OCI-LY3 (cell line): ENCODE measurements at regions not wholly inside any gene's neighbourhood (a gene's known extent, or its start where the extent isn't known, plus 50 kb on each side); places are given as distances from the start of the nearest gene placed in this dataset.

Experiments
- H2AFZ ChIP-seq: fragments of 200-600, 300-600 bp; shearing (Covaris generic); 2 replicates; pipeline ENCODE4 v1.6.0; 2014; ENCODE audit warnings: antibody characterized with exemption, low read depth, low read length
- H3K27ac ChIP-seq: fragments of 200-600, 300-600 bp; sonication (generic); 2 replicates; pipeline ENCODE4 v1.5.1; 2014; ENCODE audit warnings: mild to moderate bottlenecking, low read length, moderate library complexity, mixed read lengths
- H3K27me3 ChIP-seq: fragments of 200-600, 300-600 bp; sonication (generic); 2 replicates; pipeline ENCODE4 v1.6.1; 2014; ENCODE audit warnings: low read depth, low read length, mixed read lengths
- H3K36me3 ChIP-seq: fragments of 200-600, 300-600 bp; sonication (generic); replicated peaks from 2 replicates; pipeline ENCODE3; 2014; ENCODE audit warnings: low read depth, low read length, mixed read lengths
- H3K4me1 ChIP-seq: fragments of 300-600, 200-600 bp; sonication (generic); 2 replicates; pipeline ENCODE4 v1.6.1; 2014; ENCODE audit warnings: low read length, mixed read lengths
- H3K4me2 ChIP-seq: fragments of 200-600, 300-600 bp; sonication (generic); 2 replicates; pipeline ENCODE4 v1.6.1; 2014; ENCODE audit warnings: low read length, mixed read lengths
- H3K4me3 ChIP-seq: fragments of 300-600, 200-600 bp; sonication (generic); 2 replicates; pipeline ENCODE4 v1.5.1; 2014; ENCODE audit warnings: antibody characterized with exemption, mild to moderate bottlenecking, low read length, moderate library complexity
- H3K79me2 ChIP-seq: fragments of 300-600, 200-600 bp; shearing (Covaris generic); 2 replicates; pipeline ENCODE4 v1.6.1; 2014; ENCODE audit warnings: mild to moderate bottlenecking, low read length, mixed read lengths
- H3K9ac ChIP-seq: fragments of 300-600, 200-600 bp; shearing (Covaris generic); 2 replicates; pipeline ENCODE4 v1.6.0; 2014; ENCODE audit warnings: mild to moderate bottlenecking, low read length, moderate library complexity
- H3K9me3 ChIP-seq: fragments of 200-600, 300-600 bp; shearing (Covaris generic); 2 replicates; pipeline ENCODE4 v1.6.1; 2014; ENCODE audit warnings: low read length, mixed read lengths; ENCODE audit not compliant: insufficient read depth
- H4K20me1 ChIP-seq: fragments of 200-600, 300-600 bp; sonication (generic); 2 replicates; pipeline ENCODE4 v1.6.1; 2016; ENCODE audit warnings: low read length, mixed read lengths; ENCODE audit not compliant: insufficient read depth
- EZH2phosphoT487 ChIP-seq: fragments of 200-600 bp; shearing (Covaris generic); IDR thresholded peaks from 2 replicates; pipeline ENCODE4 v1.6.1; 2018; ENCODE audit warnings: antibody characterized with exemption, mixed run types, low read depth
- TF ChIP-seq, protein P1 (sequence below): fragments of 200-600, 300-600 bp; sonication (generic); IDR thresholded peaks from 2 replicates; pipeline ENCODE4 v1.5.1; 2014; ENCODE audit warnings: antibody characterized with exemption, low read length, low read depth

DNA sequence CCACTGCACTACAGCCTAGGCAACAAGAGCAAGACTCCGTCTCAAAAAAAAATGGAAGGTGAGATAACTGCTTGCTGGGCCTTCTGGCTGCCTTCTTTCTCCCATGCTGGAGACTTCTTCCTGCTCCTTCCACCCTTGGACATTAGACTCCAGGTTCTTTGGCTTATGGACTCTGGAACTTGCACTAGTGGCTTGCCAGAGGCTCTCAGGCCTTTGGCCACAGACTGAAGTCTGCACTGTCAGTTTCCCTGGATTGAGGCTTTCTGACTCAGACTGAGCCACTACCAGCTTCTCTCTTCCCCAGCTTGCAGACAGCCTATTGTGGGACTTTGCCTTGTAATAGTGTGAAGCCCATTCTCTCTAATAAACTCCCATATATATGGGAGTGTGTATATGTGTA is 118.5 kb upstream of the SLC14A2 start:
- H3K9ac ChIP-seq = no peak overlapping the region
- TF ChIP-seq, protein P1, sequence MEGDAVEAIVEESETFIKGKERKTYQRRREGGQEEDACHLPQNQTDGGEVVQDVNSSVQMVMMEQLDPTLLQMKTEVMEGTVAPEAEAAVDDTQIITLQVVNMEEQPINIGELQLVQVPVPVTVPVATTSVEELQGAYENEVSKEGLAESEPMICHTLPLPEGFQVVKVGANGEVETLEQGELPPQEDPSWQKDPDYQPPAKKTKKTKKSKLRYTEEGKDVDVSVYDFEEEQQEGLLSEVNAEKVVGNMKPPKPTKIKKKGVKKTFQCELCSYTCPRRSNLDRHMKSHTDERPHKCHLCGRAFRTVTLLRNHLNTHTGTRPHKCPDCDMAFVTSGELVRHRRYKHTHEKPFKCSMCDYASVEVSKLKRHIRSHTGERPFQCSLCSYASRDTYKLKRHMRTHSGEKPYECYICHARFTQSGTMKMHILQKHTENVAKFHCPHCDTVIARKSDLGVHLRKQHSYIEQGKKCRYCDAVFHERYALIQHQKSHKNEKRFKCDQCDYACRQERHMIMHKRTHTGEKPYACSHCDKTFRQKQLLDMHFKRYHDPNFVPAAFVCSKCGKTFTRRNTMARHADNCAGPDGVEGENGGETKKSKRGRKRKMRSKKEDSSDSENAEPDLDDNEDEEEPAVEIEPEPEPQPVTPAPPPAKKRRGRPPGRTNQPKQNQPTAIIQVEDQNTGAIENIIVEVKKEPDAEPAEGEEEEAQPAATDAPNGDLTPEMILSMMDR = no peak
- no peaks in the 10 kb centered on the region for H3K9me3 ChIP-seq
- H3K27me3 ChIP-seq = peaks cover 5% of the 10 kb centered on the region; the same call in 1 of the 2 replicates
- no peaks in the 10 kb centered on the region for H3K4me1 ChIP-seq
- no peak overlapping the region for H2AFZ ChIP-seq
- no peak overlapping the region for H3K4me2 ChIP-seq
- no peaks in the 10 kb centered on the region for H4K20me1 ChIP-seq
- H3K27ac ChIP-seq = no peak overlapping the region
- no peaks in the 10 kb centered on the region for H3K79me2 ChIP-seq
- H3K4me3 ChIP-seq = no peak overlapping the region
- no peaks in the 10 kb centered on the region for H3K36me3 ChIP-seq

DNA sequence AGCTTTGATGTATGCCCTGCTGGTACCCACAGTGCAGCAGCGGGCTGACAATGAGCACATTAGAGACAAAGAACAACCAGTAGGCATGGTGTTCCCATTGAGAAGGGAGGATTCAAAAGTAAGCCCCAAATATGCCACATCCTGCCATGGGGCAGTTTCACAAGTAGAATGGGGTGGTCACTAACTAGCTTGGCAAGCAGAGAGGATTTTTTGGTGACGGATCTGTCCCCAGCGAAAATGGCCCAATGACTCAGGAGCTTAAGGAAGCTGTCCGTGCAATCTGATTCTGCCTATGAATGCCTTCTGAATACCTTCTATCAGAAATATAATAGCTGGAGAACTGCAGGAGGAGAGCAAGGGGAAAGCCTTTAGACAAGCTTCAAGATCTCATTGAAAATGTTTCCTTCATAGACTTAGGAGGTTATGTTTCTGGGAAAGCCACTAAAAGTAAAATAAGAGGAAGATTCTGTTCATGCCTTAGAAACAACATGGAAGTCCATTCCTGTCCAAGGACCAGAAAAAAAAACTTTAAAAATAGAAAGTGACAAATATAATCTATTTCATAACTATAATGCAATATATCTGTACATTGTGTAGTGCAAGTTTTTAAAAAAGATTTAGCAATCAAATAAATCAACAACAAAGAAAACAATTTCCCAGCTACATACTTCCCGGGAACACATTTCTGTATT is 117.5 kb upstream of the SLC14A2 start:
- H3K79me2 ChIP-seq = no peaks in the 10 kb centered on the region
- peaks cover 5% of the 10 kb centered on the region; the same call in 1 of the 2 replicates for H3K4me1 ChIP-seq
- H3K9ac ChIP-seq = no peak overlapping the region
- H3K27ac ChIP-seq = no peak overlapping the region
- peaks cover 12% of the 10 kb centered on the region; the same call in 1 of the 2 replicates for H3K27me3 ChIP-seq
- no peaks in the 10 kb centered on the region for H3K36me3 ChIP-seq
- H3K4me3 ChIP-seq = no peak overlapping the region
- H3K4me2 ChIP-seq = no peak overlapping the region
- no peaks in the 10 kb centered on the region for H3K9me3 ChIP-seq
- no peaks in the 10 kb centered on the region for H4K20me1 ChIP-seq
- H2AFZ ChIP-seq = no peak overlapping the region
- no peak for TF ChIP-seq EZH2phosphoT487
- TF ChIP-seq, protein P1 = no peak

GRCh38 chr18:45498287-45498658 is 117.0 kb upstream of the SLC14A2 start:
- Histone ChIP-seq H2AFZ (no peak overlapping the region), H3K9ac (no peak overlapping the region), H3K4me1 (peaks cover 7% of the 10 kb centered on the region; the same call in 1 of the 2 replicates), H3K4me2 (no peak overlapping the region), H3K4me3 (no peak overlapping the region), H3K27me3 (peaks cover 12% of the 10 kb centered on the region; the same call in 1 of the 2 replicates), H3K27ac (no peak overlapping the region), H3K79me2 (no peaks in the 10 kb centered on the region), H3K9me3 (no peaks in the 10 kb centered on the region), H3K36me3 (no peaks in the 10 kb centered on the region), H4K20me1 (no peaks in the 10 kb centered on the region)
- TF ChIP-seq, protein P1 = no peak
- no peak for TF ChIP-seq EZH2phosphoT487

DNA sequence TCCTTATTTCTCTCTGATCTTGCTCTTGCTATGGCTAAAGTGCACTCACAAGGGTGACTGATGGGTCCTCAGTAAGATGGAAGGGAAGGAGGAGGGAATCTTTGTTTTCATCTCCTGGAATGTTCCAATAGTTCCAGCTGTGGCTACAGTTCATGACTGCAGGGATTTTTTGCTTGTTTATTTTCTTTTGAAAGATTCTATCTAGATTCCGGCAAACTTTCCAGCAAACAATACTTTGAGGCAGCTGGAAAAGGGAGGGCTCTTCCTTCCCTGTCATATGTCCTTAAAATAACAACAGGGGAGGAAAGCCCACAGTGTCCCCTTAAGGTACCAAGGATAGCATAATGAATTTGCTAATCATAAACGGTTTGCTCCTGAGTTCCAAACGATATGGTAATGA is 111.3 kb upstream of the SLC14A2 start:
- H3K4me3 ChIP-seq = no peak overlapping the region
- no peak overlapping the region for H2AFZ ChIP-seq
- H3K9ac ChIP-seq = no peak overlapping the region
- peaks cover 7% of the 10 kb centered on the region; the same call in 1 of the 2 replicates for H3K4me1 ChIP-seq
- H3K27ac ChIP-seq = no peak overlapping the region
- H3K27me3 ChIP-seq = peaks cover 12% of the 10 kb centered on the region; the same call in 1 of the 2 replicates
- TF ChIP-seq, protein P1 = no peak
- no peak for TF ChIP-seq EZH2phosphoT487
- no peaks in the 10 kb centered on the region for H3K36me3 ChIP-seq
- H3K9me3 ChIP-seq = peaks cover 15% of the 10 kb centered on the region
- H3K4me2 ChIP-seq = no peak overlapping the region
- no peaks in the 10 kb centered on the region for H4K20me1 ChIP-seq
- H3K79me2 ChIP-seq = no peaks in the 10 kb centered on the region
